ENCODE measurements at regions not wholly inside any gene's neighbourhood (a gene's known extent, or its start where the extent isn't known, plus 50 kb on each side); places are given as distances from the start of the nearest gene placed in this dataset.

DNA sequence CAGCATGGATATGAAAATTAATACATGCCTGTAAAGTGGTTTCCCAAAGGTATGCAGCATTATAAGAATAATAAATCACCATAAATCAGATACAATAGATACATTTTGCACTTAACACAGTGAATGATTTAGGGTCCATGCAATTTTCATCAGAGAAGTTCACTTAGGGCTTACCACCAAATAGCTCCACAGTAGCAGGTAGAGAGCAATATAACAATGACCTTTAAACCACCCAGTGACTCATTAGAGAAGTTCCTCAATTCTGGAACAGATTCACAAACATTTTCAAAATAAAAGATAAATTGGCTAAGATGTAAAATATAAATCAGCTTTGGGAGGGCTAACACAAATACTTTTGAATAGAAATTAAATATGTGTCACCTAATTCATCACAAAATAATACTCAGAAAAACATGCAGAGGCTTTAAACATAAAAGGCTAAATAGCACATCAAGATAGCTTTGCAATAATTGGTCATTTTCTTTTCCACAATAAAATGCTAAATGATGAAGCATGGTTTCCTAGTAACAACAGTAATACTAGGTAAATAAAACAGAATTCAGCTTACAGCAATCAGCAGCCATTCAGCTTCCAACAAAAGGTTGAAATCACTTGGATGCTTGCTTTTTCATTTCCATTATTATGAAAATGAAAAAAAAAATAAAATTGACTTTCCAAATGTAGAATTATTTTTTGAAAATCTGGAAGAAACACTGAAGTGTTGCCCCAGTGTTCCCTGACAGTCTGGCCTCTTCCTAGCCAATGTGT is 84.3 kb upstream of the NBEA start:
- H3K4me3 ChIP-seq (ENCODE audit: low read depth, low read length), result no peak overlapping the region
- DNase-seq (ENCODE audit: low read depth), result no peak

GRCh38 chr13:34862311-34862710 is 79.8 kb upstream of the NBEA start:
- TF ChIP-seq MYC (IDR thresholded peaks at IDR 0.05; ENCODE audit: low read depth, low read length), result no peak
- no peak for TF ChIP-seq MAX (IDR thresholded peaks at IDR 0.05; ENCODE audit: low read depth, low read length)
- TF ChIP-seq POLR2A (IDR thresholded peaks at IDR 0.05; ENCODE audit: extremely low read depth, insufficient read length), result no peak
- TF ChIP-seq, protein P1, sequence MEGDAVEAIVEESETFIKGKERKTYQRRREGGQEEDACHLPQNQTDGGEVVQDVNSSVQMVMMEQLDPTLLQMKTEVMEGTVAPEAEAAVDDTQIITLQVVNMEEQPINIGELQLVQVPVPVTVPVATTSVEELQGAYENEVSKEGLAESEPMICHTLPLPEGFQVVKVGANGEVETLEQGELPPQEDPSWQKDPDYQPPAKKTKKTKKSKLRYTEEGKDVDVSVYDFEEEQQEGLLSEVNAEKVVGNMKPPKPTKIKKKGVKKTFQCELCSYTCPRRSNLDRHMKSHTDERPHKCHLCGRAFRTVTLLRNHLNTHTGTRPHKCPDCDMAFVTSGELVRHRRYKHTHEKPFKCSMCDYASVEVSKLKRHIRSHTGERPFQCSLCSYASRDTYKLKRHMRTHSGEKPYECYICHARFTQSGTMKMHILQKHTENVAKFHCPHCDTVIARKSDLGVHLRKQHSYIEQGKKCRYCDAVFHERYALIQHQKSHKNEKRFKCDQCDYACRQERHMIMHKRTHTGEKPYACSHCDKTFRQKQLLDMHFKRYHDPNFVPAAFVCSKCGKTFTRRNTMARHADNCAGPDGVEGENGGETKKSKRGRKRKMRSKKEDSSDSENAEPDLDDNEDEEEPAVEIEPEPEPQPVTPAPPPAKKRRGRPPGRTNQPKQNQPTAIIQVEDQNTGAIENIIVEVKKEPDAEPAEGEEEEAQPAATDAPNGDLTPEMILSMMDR (IDR thresholded peaks at IDR 0.05; ENCODE audit: low read depth, low read length), result no peak
- no peak overlapping the region for H3K4me3 ChIP-seq (ENCODE audit: low read depth, low read length)
- no peak for DNase-seq (ENCODE audit: low read depth)

More for the DNA sequence above, 84.3 kb upstream of the NBEA start:
- TF ChIP-seq MAX (IDR thresholded peaks at IDR 0.05; ENCODE audit: low read depth, low read length), result no peak

DNA sequence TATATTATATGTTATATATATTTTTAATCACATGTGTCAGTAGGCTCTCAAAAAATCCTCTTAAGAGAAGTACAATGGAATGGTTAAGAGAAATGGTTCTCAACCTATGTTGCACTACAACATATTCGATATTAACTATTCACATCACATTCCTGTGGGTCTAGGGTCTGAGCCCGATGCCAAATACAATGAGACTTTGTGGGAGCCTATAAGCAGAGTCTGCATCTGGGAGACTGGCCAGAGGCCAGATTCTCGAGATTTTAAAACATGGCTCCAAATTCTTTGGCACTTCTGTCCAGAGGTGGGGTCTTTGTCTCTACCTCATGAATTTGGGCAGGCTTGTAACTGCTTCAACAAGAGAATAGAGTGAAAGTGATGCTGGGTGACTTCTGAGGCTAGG is 79.4 kb upstream of the NBEA start:
- TF ChIP-seq POLR2A (IDR thresholded peaks at IDR 0.05; ENCODE audit: extremely low read depth, insufficient read length), result no peak
- no peak for TF ChIP-seq MYC (IDR thresholded peaks at IDR 0.05; ENCODE audit: low read depth, low read length)
- TF ChIP-seq MAX (IDR thresholded peaks at IDR 0.05; ENCODE audit: low read depth, low read length), result no peak
- TF ChIP-seq, protein P1 (IDR thresholded peaks at IDR 0.05; ENCODE audit: low read depth, low read length), result no peak
- no peak overlapping the region for H3K4me3 ChIP-seq (ENCODE audit: low read depth, low read length)
- DNase-seq (ENCODE audit: low read depth), result no peak

GRCh38 chr13:34863360-34864135 is 78.5 kb upstream of the NBEA start:
- peak; percentile 7 for DNase-seq (ENCODE audit: low read depth)
- no peak overlapping the region for H3K4me3 ChIP-seq (ENCODE audit: low read depth, low read length)
- TF ChIP-seq, protein P1 (IDR thresholded peaks at IDR 0.05; ENCODE audit: low read depth, low read length), result no peak
- TF ChIP-seq MYC (IDR thresholded peaks at IDR 0.05; ENCODE audit: low read depth, low read length) (no peak), MAX (IDR thresholded peaks at IDR 0.05; ENCODE audit: low read depth, low read length) (no peak), POLR2A (IDR thresholded peaks at IDR 0.05; ENCODE audit: extremely low read depth, insufficient read length) (no peak)

DNA sequence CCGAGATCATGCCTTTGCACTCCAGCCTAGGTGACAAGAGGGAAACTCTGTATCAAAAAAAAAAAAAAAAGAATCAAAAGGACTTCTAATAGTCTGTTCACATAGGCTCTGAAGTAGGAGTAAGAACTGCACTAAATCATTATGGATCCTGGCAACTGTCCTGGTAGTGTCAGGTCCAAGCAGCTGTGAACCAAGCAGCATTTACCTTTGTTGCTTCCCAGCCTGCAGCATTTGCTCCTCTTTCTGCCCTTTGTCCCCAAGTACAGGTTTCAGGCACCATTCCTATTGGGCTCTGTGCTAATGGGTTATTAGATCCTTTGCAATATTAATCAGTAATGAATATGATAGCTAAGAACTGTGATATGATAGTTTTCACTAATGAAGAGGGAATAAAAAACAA is 77.4 kb upstream of the NBEA start:
- TF ChIP-seq MAX (IDR thresholded peaks at IDR 0.05; ENCODE audit: low read depth, low read length) (no peak), POLR2A (IDR thresholded peaks at IDR 0.05; ENCODE audit: extremely low read depth, insufficient read length) (no peak), MYC (IDR thresholded peaks at IDR 0.05; ENCODE audit: low read depth, low read length) (no peak)
- TF ChIP-seq, protein P1 (IDR thresholded peaks at IDR 0.05; ENCODE audit: low read depth, low read length), result no peak
- no peak for DNase-seq (ENCODE audit: low read depth)
- H3K4me3 ChIP-seq (ENCODE audit: low read depth, low read length), result no peak overlapping the region

DNA sequence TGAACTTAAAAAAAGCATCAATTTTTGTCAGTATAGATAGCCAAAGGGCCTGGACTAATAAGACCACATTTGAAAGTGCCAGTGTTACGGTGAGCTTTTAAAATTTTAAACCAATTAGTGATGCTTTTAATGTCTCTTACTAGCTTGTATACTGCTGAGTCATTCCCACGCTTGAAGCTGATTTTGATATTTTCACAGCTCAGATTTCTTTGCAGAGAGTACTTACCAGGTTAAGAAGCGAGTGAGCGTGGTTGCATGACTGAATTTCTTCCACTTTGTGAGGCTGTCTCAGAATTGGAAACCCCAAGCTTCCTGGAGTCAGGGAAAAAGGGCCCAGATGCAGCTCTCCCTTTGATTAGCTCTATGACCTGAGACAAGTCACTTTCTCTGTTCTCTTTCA is 74.5 kb upstream of the NBEA start:
- TF ChIP-seq, protein P1 (IDR thresholded peaks at IDR 0.05; ENCODE audit: low read depth, low read length), result no peak
- no peak for TF ChIP-seq MYC (IDR thresholded peaks at IDR 0.05; ENCODE audit: low read depth, low read length)
- TF ChIP-seq MAX (IDR thresholded peaks at IDR 0.05; ENCODE audit: low read depth, low read length), result no peak
- no peak for TF ChIP-seq POLR2A (IDR thresholded peaks at IDR 0.05; ENCODE audit: extremely low read depth, insufficient read length)
- H3K4me3 ChIP-seq (ENCODE audit: low read depth, low read length), result no peak overlapping the region
- DNase-seq (ENCODE audit: low read depth), result no peak
